ENCODE measurements at regions not wholly inside any gene's neighbourhood (a gene's known extent, or its start where the extent isn't known, plus 50 kb on each side); places are given as distances from the start of the nearest gene placed in this dataset.

DNA sequence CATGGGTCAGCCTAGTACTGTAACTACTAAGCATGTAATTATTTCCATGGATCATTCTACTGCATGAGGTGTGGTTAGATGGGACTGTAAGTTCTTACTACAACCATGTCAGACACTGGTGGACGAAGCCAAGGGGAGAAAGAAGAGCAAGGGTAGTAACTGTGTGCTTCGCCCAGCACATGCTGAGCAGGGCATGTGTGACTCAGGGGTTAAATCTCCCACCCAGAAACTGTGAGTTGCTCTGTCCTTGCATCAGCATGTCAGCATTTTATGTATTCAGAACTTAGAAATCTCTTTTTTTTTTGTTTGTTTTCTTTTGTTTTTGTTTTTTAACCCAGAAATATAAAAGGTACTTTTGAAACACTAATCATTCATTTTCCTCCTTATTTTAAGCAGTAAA, 436.6 kb upstream of the KLF12 start (continued):
- TF ChIP-seq, protein P1, sequence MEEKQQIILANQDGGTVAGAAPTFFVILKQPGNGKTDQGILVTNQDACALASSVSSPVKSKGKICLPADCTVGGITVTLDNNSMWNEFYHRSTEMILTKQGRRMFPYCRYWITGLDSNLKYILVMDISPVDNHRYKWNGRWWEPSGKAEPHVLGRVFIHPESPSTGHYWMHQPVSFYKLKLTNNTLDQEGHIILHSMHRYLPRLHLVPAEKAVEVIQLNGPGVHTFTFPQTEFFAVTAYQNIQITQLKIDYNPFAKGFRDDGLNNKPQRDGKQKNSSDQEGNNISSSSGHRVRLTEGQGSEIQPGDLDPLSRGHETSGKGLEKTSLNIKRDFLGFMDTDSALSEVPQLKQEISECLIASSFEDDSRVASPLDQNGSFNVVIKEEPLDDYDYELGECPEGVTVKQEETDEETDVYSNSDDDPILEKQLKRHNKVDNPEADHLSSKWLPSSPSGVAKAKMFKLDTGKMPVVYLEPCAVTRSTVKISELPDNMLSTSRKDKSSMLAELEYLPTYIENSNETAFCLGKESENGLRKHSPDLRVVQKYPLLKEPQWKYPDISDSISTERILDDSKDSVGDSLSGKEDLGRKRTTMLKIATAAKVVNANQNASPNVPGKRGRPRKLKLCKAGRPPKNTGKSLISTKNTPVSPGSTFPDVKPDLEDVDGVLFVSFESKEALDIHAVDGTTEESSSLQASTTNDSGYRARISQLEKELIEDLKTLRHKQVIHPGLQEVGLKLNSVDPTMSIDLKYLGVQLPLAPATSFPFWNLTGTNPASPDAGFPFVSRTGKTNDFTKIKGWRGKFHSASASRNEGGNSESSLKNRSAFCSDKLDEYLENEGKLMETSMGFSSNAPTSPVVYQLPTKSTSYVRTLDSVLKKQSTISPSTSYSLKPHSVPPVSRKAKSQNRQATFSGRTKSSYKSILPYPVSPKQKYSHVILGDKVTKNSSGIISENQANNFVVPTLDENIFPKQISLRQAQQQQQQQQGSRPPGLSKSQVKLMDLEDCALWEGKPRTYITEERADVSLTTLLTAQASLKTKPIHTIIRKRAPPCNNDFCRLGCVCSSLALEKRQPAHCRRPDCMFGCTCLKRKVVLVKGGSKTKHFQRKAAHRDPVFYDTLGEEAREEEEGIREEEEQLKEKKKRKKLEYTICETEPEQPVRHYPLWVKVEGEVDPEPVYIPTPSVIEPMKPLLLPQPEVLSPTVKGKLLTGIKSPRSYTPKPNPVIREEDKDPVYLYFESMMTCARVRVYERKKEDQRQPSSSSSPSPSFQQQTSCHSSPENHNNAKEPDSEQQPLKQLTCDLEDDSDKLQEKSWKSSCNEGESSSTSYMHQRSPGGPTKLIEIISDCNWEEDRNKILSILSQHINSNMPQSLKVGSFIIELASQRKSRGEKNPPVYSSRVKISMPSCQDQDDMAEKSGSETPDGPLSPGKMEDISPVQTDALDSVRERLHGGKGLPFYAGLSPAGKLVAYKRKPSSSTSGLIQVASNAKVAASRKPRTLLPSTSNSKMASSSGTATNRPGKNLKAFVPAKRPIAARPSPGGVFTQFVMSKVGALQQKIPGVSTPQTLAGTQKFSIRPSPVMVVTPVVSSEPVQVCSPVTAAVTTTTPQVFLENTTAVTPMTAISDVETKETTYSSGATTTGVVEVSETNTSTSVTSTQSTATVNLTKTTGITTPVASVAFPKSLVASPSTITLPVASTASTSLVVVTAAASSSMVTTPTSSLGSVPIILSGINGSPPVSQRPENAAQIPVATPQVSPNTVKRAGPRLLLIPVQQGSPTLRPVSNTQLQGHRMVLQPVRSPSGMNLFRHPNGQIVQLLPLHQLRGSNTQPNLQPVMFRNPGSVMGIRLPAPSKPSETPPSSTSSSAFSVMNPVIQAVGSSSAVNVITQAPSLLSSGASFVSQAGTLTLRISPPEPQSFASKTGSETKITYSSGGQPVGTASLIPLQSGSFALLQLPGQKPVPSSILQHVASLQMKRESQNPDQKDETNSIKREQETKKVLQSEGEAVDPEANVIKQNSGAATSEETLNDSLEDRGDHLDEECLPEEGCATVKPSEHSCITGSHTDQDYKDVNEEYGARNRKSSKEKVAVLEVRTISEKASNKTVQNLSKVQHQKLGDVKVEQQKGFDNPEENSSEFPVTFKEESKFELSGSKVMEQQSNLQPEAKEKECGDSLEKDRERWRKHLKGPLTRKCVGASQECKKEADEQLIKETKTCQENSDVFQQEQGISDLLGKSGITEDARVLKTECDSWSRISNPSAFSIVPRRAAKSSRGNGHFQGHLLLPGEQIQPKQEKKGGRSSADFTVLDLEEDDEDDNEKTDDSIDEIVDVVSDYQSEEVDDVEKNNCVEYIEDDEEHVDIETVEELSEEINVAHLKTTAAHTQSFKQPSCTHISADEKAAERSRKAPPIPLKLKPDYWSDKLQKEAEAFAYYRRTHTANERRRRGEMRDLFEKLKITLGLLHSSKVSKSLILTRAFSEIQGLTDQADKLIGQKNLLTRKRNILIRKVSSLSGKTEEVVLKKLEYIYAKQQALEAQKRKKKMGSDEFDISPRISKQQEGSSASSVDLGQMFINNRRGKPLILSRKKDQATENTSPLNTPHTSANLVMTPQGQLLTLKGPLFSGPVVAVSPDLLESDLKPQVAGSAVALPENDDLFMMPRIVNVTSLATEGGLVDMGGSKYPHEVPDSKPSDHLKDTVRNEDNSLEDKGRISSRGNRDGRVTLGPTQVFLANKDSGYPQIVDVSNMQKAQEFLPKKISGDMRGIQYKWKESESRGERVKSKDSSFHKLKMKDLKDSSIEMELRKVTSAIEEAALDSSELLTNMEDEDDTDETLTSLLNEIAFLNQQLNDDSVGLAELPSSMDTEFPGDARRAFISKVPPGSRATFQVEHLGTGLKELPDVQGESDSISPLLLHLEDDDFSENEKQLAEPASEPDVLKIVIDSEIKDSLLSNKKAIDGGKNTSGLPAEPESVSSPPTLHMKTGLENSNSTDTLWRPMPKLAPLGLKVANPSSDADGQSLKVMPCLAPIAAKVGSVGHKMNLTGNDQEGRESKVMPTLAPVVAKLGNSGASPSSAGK (IDR thresholded peaks at IDR 0.05) = peak; percentile 71
- peak; percentile 80 for TF ChIP-seq L3MBTL2 (IDR thresholded peaks at IDR 0.05)
- TF ChIP-seq, protein P2, sequence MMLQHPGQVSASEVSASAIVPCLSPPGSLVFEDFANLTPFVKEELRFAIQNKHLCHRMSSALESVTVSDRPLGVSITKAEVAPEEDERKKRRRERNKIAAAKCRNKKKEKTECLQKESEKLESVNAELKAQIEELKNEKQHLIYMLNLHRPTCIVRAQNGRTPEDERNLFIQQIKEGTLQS (IDR thresholded peaks at IDR 0.05) = 0 out of 2 replicates have a peak, but pooled peaks have one; percentile 15
- TF ChIP-seq, protein P2 (CRISPR knock-in tag; conservative IDR thresholded peaks at IDR 0.05) = no peak
- TF ChIP-seq, protein P3, sequence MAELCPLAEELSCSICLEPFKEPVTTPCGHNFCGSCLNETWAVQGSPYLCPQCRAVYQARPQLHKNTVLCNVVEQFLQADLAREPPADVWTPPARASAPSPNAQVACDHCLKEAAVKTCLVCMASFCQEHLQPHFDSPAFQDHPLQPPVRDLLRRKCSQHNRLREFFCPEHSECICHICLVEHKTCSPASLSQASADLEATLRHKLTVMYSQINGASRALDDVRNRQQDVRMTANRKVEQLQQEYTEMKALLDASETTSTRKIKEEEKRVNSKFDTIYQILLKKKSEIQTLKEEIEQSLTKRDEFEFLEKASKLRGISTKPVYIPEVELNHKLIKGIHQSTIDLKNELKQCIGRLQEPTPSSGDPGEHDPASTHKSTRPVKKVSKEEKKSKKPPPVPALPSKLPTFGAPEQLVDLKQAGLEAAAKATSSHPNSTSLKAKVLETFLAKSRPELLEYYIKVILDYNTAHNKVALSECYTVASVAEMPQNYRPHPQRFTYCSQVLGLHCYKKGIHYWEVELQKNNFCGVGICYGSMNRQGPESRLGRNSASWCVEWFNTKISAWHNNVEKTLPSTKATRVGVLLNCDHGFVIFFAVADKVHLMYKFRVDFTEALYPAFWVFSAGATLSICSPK (IDR thresholded peaks at IDR 0.05; ENCODE audit: borderline replicate concordance) = no peak

All from K562 (cell line).